H9 (cell line): ENCODE measurements at regions not wholly inside any gene's neighbourhood (a gene's known extent, or its start where the extent isn't known, plus 50 kb on each side); places are given as distances from the start of the nearest gene placed in this dataset.

Source experiments
- DNase-seq: peaks from one replicate; pipeline ENCODE4 v3.0.0-alpha.2; 2017
- H2AFZ ChIP-seq: one replicate; pipeline ENCODE4 v1.6.1; 2013; ENCODE audit warnings: mild to moderate bottlenecking, low read length, control low read depth, moderate library complexity
- H2AK5ac ChIP-seq: 2 replicates; pipeline ENCODE4 v1.6.1; 2013; ENCODE audit warnings: low read length, control low read depth, mixed read lengths; ENCODE audit not compliant: insufficient read length
- H2BK120ac ChIP-seq: one replicate; pipeline ENCODE4 v1.6.1; 2013; ENCODE audit warnings: low read depth, mild to moderate bottlenecking, low read length, control low read depth, inconsistent platforms; ENCODE audit not compliant: poor library complexity, severe bottlenecking
- H2BK12ac ChIP-seq: 2 replicates; pipeline ENCODE4 v1.6.1; 2013; ENCODE audit warnings: low read length, control low read depth, mixed read lengths, low read depth; ENCODE audit not compliant: insufficient read length
- H2BK15ac ChIP-seq: 2 replicates; pipeline ENCODE4 v1.6.1; 2013; ENCODE audit warnings: low read depth, low read length, control low read depth
- H2BK20ac ChIP-seq: one replicate; pipeline ENCODE4 v1.6.1; 2013; ENCODE audit warnings: low read depth, mild to moderate bottlenecking, low read length, control low read depth, inconsistent platforms; ENCODE audit not compliant: poor library complexity, severe bottlenecking
- H2BK5ac ChIP-seq: 2 replicates; pipeline ENCODE4 v1.6.1; 2013; ENCODE audit warnings: low read length, control low read depth, mixed read lengths; ENCODE audit not compliant: insufficient read length
- H3K14ac ChIP-seq: 2 replicates; pipeline ENCODE4 v1.6.1; 2013; ENCODE audit warnings: low read length, control low read depth; ENCODE audit not compliant: insufficient read depth
- H3K18ac ChIP-seq: 2 replicates; pipeline ENCODE4 v1.6.1; 2013; ENCODE audit warnings: low read depth, mild to moderate bottlenecking, mixed read lengths, low read length, control low read depth; ENCODE audit not compliant: insufficient read length
- H3K23ac ChIP-seq: 2 replicates; pipeline ENCODE4 v1.6.1; 2013; ENCODE audit warnings: low read length, control low read depth, mixed read lengths, low read depth; ENCODE audit not compliant: insufficient read length
- H3K23me2 ChIP-seq: 2 replicates; pipeline ENCODE4 v1.6.1; 2013; ENCODE audit warnings: low read depth, mild to moderate bottlenecking, mixed read lengths, low read length, control low read depth; ENCODE audit not compliant: insufficient read length, poor library complexity, severe bottlenecking
- H3K27ac ChIP-seq: 2 replicates; pipeline ENCODE4 v1.5.1; 2013; ENCODE audit warnings: low read length, control low read depth, mixed read lengths, low read depth; ENCODE audit not compliant: insufficient read length
- H3K27me3 ChIP-seq: 2 replicates; pipeline ENCODE4 v1.6.1; 2013; ENCODE audit warnings: low read length, control low read depth, inconsistent platforms; ENCODE audit not compliant: insufficient read depth
- H3K4ac ChIP-seq: 2 replicates; pipeline ENCODE4 v1.6.1; 2013; ENCODE audit warnings: low read depth, mild to moderate bottlenecking, control low read depth, inconsistent platforms, low read length, moderate library complexity
- H3K4me1 ChIP-seq: 2 replicates; pipeline ENCODE4 v1.6.1; 2013; ENCODE audit warnings: low read length, control low read depth, inconsistent platforms; ENCODE audit not compliant: insufficient read depth
- H3K4me2 ChIP-seq: 2 replicates; pipeline ENCODE4 v1.6.1; 2013; ENCODE audit warnings: low read length, control low read depth, mixed read lengths; ENCODE audit not compliant: insufficient read length, insufficient read depth
- H3K56ac ChIP-seq: 2 replicates; pipeline ENCODE4 v1.6.1; 2013; ENCODE audit warnings: low read depth, mild to moderate bottlenecking, mixed read lengths, low read length, control low read depth; ENCODE audit not compliant: insufficient read length
- H3K79me1 ChIP-seq: 2 replicates; pipeline ENCODE4 v1.6.1; 2013; ENCODE audit warnings: low read depth, mild to moderate bottlenecking, moderate library complexity, low read length, control low read depth, inconsistent platforms; ENCODE audit not compliant: insufficient read depth, poor library complexity, severe bottlenecking
- H3K79me2 ChIP-seq: 2 replicates; pipeline ENCODE4 v1.6.1; 2013; ENCODE audit warnings: low read length, control low read depth, inconsistent platforms; ENCODE audit not compliant: insufficient read depth
- H3K9ac ChIP-seq: 2 replicates; pipeline ENCODE4 v1.6.1; 2013; ENCODE audit warnings: low read length, control low read depth, mixed read lengths; ENCODE audit not compliant: insufficient read length; ENCODE audit errors: extremely low read depth
- H3K9me3 ChIP-seq: one replicate; pipeline ENCODE4 v1.6.1; 2013; ENCODE audit warnings: low read depth, low read length, inconsistent platforms; ENCODE audit not compliant: control insufficient read depth
- H3T11ph ChIP-seq: one replicate; pipeline ENCODE4 v1.6.1; 2013; ENCODE audit warnings: mild to moderate bottlenecking, low read length, control low read depth, inconsistent platforms
- H4K20me1 ChIP-seq: one replicate; pipeline ENCODE4 v1.6.1; 2013; ENCODE audit not compliant: control insufficient read depth, insufficient read length, insufficient read depth
- H4K5ac ChIP-seq: 2 replicates; pipeline ENCODE4 v1.6.1; 2013; ENCODE audit warnings: low read depth, mild to moderate bottlenecking, mixed read lengths, low read length, control low read depth; ENCODE audit not compliant: insufficient read length
- H4K8ac ChIP-seq: replicated peaks from 2 replicates; pipeline ENCODE4 v1.6.1; 2013; ENCODE audit warnings: low read length, control low read depth, mixed read lengths, low read depth; ENCODE audit not compliant: insufficient read length
- H4K91ac ChIP-seq: 2 replicates; pipeline ENCODE4 v1.6.1; 2013; ENCODE audit warnings: low read depth, mild to moderate bottlenecking, moderate library complexity, mixed read lengths, low read length, control low read depth; ENCODE audit not compliant: insufficient read length
- H3K27ac Mint-ChIP-seq, 3 experiments: 2 replicates in 2 of 3; 3 replicates in 1 of 3; pipeline ENCODE4 v1.8.0; 2020 to 2021; ENCODE audit warnings: mixed read lengths in 3 of 3, mild to moderate bottlenecking in 1 of 3, moderate library complexity in 1 of 3
- H3K27me3 Mint-ChIP-seq: 2 replicates; pipeline ENCODE4 v1.8.0; 2021; ENCODE audit warnings: low read depth, mild to moderate bottlenecking, moderate library complexity, mixed read lengths
- H3K36me3 Mint-ChIP-seq, 3 experiments: 2 replicates in 2 of 3; 3 replicates in 1 of 3; pipeline ENCODE4 v1.8.0; 2020 to 2021; ENCODE audit warnings: low read depth in 3 of 3, mixed read lengths in 3 of 3; ENCODE audit not compliant: insufficient read depth in 1 of 3
- H3K4me1 Mint-ChIP-seq, 2 experiments: 2 replicates each; pipeline ENCODE4 v1.8.0; 2020; ENCODE audit warnings: mixed read lengths in 2 of 2
- H3K4me3 Mint-ChIP-seq, 2 experiments: 2 replicates in 1 of 2; 3 replicates in 1 of 2; pipeline ENCODE4 v1.8.0; 2020 to 2021; ENCODE audit warnings: mild to moderate bottlenecking in 2 of 2, mixed read lengths in 2 of 2, moderate library complexity in 1 of 2
- H3K9me3 Mint-ChIP-seq, 2 experiments: 2 replicates in 1 of 2; 3 replicates in 1 of 2; pipeline ENCODE4 v1.8.0; 2020; ENCODE audit warnings: mild to moderate bottlenecking in 2 of 2, mixed read lengths in 2 of 2, moderate library complexity in 1 of 2
- CTCF ChIP-seq: fragments of 200-600 bp; sonication (generic); conservative IDR thresholded peaks from 3 replicates; pipeline ENCODE4 v1.8.0; 2021; ENCODE audit warnings: antibody characterized with exemption, mild to moderate bottlenecking
- WGBS: extraction: QIAGEN DNeasy Blood & Tissue Kit; methylation state at CpG from one replicate; pipeline ENCODE4 v1.1.7; 2013; ENCODE audit warnings: missing lambda C conversion rate, low lambda C conversion rate, mixed read lengths; ENCODE audit not compliant: insufficient read length; ENCODE audit errors: extremely low coverage; 5-methylcytosine and 5-hydroxymethylcytosine counted together

GRCh38 chr10:9023206-9023605 is 968.7 kb downstream of the GATA3 start:
- no CpG with 5 or more reads among the region's 3 CpGs for WGBS

More at GRCh38 chr10:9023206-9023605, 968.7 kb downstream of the GATA3 start:
- no peak overlapping the region for H3K18ac ChIP-seq
- DNase-seq = no peak
- H3K27me3 Mint-ChIP-seq = peaks cover 3% of the 10 kb centered on the region
- no peaks in the 10 kb centered on the region for H3K36me3 Mint-ChIP-seq
- H3K23me2 ChIP-seq = no peaks in the 10 kb centered on the region
- no peak overlapping the region for H2AFZ ChIP-seq
- no peak overlapping the region for H2AK5ac ChIP-seq
- H2BK12ac ChIP-seq = no peak overlapping the region
- no peak overlapping the region for H3T11ph ChIP-seq
- H3K79me1 ChIP-seq = no peaks in the 10 kb centered on the region
- H3K27ac Mint-ChIP-seq = no peak overlapping the region
- no peaks in the 10 kb centered on the region for H4K20me1 ChIP-seq
- no peak overlapping the region for H3K9ac ChIP-seq
- peaks cover 0 to 11% of the 10 kb centered on the region in 2 experiments; a peak in 2 of 4 replicates for H3K4me1 Mint-ChIP-seq
- no peak overlapping the region for H2BK5ac ChIP-seq
- H3K4ac ChIP-seq = no peak overlapping the region
- H3K4me2 ChIP-seq = no peak overlapping the region
- no peaks in the 10 kb centered on the region for H3K4me1 ChIP-seq
- H3K79me2 ChIP-seq = no peaks in the 10 kb centered on the region
- no peaks in the 10 kb centered on the region for H3K9me3 ChIP-seq
- no peaks in the 10 kb centered on the region for H3K27me3 ChIP-seq
- TF ChIP-seq CTCF = no peak
- no peak overlapping the region for H3K4me3 Mint-ChIP-seq
- no peak overlapping the region for H4K91ac ChIP-seq
- H3K9me3 Mint-ChIP-seq = no peaks in the 10 kb centered on the region
- H2BK15ac ChIP-seq = no peak overlapping the region
- H2BK20ac ChIP-seq = no peak overlapping the region
- no peak overlapping the region for H3K56ac ChIP-seq
- no peak overlapping the region for H4K8ac ChIP-seq
- no peak overlapping the region for H3K27ac ChIP-seq
- no peak overlapping the region for H2BK120ac ChIP-seq
- H4K5ac ChIP-seq = no peak overlapping the region
- H3K23ac ChIP-seq = no peak overlapping the region
- H3K14ac ChIP-seq = no peak overlapping the region
